ENCODE measurements at regions not wholly inside any gene's neighbourhood (a gene's known extent, or its start where the extent isn't known, plus 50 kb on each side); places are given as distances from the start of the nearest gene placed in this dataset.
"Not testable (repeated sequence)": the region's sequence is repeated elsewhere in the genome, so short reads cannot be mapped to it uniquely, and the experiment has no call there.

GRCh38 chr4:1548827-1549637, 135.1 kb downstream of the FAM53A start:
- ATAC-seq: peak; percentile 67
- H3K27ac ChIP-seq (ENCODE audit: low read length); H3K79me2 ChIP-seq (ENCODE audit: low read length); CTCF ChIA-PET; POLR2A ChIA-PET (ENCODE audit: unreplicated experiment); H3K9me3 ChIP-seq (ENCODE audit: low read length); H3K9me2 ChIP-seq (replicated peaks; ENCODE audit: low read length); H3K36me3 ChIP-seq (ENCODE audit: low read depth, low read length); intact Hi-C loops (cut with micrococcal nuclease); H3K27me3 ChIP-seq (ENCODE audit: low read length); H3F3A ChIP-seq (ENCODE audit: low read length, unreplicated experiment); H4K20me1 ChIP-seq (ENCODE audit: low read length); H3K9ac ChIP-seq (ENCODE audit: low read length); BruUV-seq (replicated peaks): not testable (repeated sequence)
- Histone ChIP-seq H2AFZ (ENCODE audit: low read length) (peak overlapping the region; percentile 50; the same call in 1 of the 2 replicates), H3K4me3 (ENCODE audit: low read length) (peak overlapping the region; percentile 46; the same call in 1 of the 2 replicates), H3K4me1 (ENCODE audit: insufficient read depth, low read length) (peaks cover 11% of the 10 kb centered on the region; the same call in 1 of the 2 replicates), H3K4me2 (ENCODE audit: low read length) (peak overlapping the region; percentile 77)
- peak; percentile 48 for DNase-seq
- TF ChIP-seq, protein P1, sequence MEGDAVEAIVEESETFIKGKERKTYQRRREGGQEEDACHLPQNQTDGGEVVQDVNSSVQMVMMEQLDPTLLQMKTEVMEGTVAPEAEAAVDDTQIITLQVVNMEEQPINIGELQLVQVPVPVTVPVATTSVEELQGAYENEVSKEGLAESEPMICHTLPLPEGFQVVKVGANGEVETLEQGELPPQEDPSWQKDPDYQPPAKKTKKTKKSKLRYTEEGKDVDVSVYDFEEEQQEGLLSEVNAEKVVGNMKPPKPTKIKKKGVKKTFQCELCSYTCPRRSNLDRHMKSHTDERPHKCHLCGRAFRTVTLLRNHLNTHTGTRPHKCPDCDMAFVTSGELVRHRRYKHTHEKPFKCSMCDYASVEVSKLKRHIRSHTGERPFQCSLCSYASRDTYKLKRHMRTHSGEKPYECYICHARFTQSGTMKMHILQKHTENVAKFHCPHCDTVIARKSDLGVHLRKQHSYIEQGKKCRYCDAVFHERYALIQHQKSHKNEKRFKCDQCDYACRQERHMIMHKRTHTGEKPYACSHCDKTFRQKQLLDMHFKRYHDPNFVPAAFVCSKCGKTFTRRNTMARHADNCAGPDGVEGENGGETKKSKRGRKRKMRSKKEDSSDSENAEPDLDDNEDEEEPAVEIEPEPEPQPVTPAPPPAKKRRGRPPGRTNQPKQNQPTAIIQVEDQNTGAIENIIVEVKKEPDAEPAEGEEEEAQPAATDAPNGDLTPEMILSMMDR (conservative IDR thresholded peaks at IDR 0.05; ENCODE audit: low read depth, low read length): peak; percentile 72

- Histone ChIP-seq H3K9me3 (ENCODE audit: low read length) (no peaks in the 10 kb centered on the region), H3K9me2 (replicated peaks; ENCODE audit: low read length) (no peaks in the 10 kb centered on the region), H3K27me3 (ENCODE audit: low read length) (no peaks in the 10 kb centered on the region), H3F3A (ENCODE audit: low read length, unreplicated experiment) (no peaks in the 10 kb centered on the region), H3K4me3 (ENCODE audit: low read length) (peak overlapping the region; percentile 46; the same call in 1 of the 2 replicates), H3K9ac (ENCODE audit: low read length) (no peak overlapping the region), H3K4me2 (ENCODE audit: low read length) (peak overlapping the region; percentile 77), H3K36me3 (ENCODE audit: low read depth, low read length) (no peaks in the 10 kb centered on the region), H3K79me2 (ENCODE audit: low read length) (no peaks in the 10 kb centered on the region), H4K20me1 (ENCODE audit: low read length) (no peaks in the 10 kb centered on the region), H3K27ac (ENCODE audit: low read length) (no peak overlapping the region), H2AFZ (ENCODE audit: low read length) (peak overlapping the region; percentile 50; the same call in 1 of the 2 replicates), H3K4me1 (ENCODE audit: insufficient read depth, low read length) (peaks cover 11% of the 10 kb centered on the region; the same call in 1 of the 2 replicates)
- CTCF ChIA-PET: no interaction called here
- BruUV-seq (replicated peaks): no TSS peak
- ATAC-seq: peak; percentile 6; the same call in 1 of the 2 replicates
- TF ChIP-seq, protein P1 (conservative IDR thresholded peaks at IDR 0.05; ENCODE audit: low read depth, low read length): no peak
- TF ChIP-seq EZH2phosphoT487 (IDR thresholded peaks at IDR 0.05; ENCODE audit: borderline replicate concordance, low read length) (no peak), EZH2 (IDR thresholded peaks at IDR 0.05; ENCODE audit: low read length, unreplicated experiment) (no peak)
- DNase-seq: no peak
- intact Hi-C loops (cut with micrococcal nuclease): no loop called here
- POLR2A ChIA-PET (ENCODE audit: unreplicated experiment): no interaction called here
These were observed 136.0 kb downstream of the FAM53A start for GRCh38 chr4:1547856-1548826.

All from PC-3 (cell line).